ENCODE measurements at regions not wholly inside any gene's neighbourhood (a gene's known extent, or its start where the extent isn't known, plus 50 kb on each side); places are given as distances from the start of the nearest gene placed in this dataset.
"Not testable (repeated sequence)": the region's sequence is repeated elsewhere in the genome, so short reads cannot be mapped to it uniquely, and the experiment has no call there.

DNA sequence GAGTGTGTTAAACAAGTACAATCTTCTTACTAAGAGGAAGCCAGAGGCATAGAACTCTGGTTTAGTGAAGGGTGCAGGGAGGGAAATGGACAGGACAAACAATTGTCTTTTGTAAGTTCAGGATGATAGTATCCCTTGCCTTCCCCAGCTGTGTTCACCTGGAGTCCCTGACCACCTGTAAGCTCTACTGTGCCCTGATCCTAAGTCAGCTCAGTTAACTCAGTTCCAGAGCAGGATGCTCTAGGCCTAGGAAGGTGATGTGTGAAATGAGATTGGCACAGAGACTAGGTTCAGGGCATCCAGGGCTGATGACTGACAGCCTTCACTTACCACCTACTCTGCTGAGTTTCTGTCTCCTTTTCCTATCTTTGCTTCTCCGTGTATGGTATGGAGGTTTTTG lies 333.0 kb downstream of the SUCLG1 start:
- H3K9ac ChIP-seq (ENCODE audit: low read depth, low read length): no peak overlapping the region
- H3K4me1 ChIP-seq (ENCODE audit: insufficient read depth, low read length): no peaks in the 10 kb centered on the region
- H3K9me3 ChIP-seq (ENCODE audit: control insufficient read depth, insufficient read depth, low read length): no peaks in the 10 kb centered on the region
- no peaks in the 10 kb centered on the region for H3K36me3 ChIP-seq (ENCODE audit: insufficient read depth, low read length)

DNA sequence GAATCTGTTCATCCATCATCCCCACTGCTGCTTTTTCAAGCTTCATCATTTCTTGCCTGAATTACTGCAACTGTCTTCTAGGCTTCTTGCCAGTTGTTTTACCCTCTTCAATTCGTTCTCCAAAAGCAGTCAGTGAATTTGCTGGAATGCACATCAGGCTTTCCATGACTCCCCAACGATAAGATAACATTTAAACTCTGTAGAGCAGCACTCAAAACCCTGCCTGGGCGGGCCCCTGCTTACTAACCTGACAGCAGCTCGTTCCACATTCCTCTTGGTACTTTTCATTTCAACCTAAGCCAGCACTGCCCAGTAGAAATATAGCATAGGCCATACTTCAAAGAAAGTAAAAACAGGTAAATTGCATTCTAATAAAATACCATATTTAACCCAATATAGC lies 342.9 kb downstream of the SUCLG1 start:
- Histone ChIP-seq H3K9ac (ENCODE audit: low read depth, low read length) (no peak overlapping the region), H3K4me1 (ENCODE audit: insufficient read depth, low read length) (no peaks in the 10 kb centered on the region), H3K36me3 (ENCODE audit: insufficient read depth, low read length) (no peaks in the 10 kb centered on the region), H3K9me3 (ENCODE audit: control insufficient read depth, insufficient read depth, low read length) (no peaks in the 10 kb centered on the region)

DNA sequence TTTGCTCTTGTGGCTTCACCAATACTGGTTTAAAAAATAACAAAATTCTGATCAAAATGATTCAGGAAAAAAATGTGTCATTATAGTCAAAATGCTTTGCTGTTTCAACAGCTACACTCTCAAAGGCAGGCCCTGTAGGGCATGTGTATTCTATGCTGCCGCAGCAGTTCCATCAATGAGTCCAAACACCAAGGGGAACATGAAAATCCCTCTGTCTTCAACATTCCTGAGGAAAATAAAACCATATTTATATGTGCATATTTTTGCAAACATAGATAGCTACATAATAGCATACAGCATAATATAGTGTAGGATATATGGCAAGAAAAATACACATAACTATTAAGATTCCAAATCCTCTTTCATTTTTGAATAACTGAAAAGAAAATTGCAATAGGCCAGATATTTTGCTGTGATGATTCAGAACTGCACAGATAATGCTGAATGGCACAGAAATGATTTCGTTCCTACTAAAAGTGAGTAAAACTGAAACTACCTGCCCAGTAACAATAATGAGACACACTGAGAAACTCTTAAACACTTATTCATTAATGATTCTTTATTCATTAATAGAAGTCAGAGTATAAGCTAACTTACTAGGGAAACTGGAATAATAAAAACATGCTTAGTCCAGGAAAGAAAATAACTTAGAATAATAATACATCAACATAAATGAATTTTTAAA lies 343.8 kb downstream of the SUCLG1 start:
- H3K9me3 ChIP-seq (ENCODE audit: control insufficient read depth, insufficient read depth, low read length): no peaks in the 10 kb centered on the region
- H3K36me3 ChIP-seq (ENCODE audit: insufficient read depth, low read length): no peaks in the 10 kb centered on the region
- no peaks in the 10 kb centered on the region for H3K4me1 ChIP-seq (ENCODE audit: insufficient read depth, low read length)
- no peak overlapping the region for H3K9ac ChIP-seq (ENCODE audit: low read depth, low read length)

DNA sequence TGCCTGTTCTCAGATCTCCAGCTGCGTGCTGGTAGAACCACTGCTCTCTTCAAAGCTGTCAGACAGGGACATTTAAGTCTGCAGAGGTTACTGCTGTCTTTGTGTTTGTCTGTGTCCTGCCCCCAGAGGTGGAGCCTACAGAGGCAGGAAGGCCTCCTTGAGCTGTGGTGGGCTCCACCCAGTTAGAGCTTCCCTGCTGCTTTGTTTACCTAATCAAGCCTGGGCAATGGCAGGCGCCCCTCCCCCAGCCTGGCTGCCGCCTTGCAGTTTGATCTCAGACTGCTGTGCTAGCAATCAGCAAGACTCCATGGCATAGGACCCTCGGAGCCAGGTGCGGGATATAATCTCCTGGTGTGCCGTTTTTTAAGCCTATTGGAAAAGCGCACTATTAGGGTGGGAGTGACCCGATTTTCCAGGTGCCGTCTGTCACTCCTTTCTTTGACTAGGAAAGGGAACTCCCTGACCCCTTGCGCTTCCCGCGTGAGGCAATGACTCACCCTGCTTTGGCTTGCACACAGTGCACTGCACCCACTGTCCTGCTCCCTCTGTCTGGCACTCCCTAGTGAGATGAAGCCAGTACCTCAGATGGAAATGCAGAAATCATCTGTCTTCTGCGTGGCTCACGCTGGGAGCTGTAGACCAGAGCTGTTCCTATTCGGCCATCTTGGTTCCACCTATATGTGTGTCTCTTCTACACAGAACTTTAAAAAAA lies 355.1 kb downstream of the SUCLG1 start:
- H3K4me1 ChIP-seq (ENCODE audit: insufficient read depth, low read length); H3K9ac ChIP-seq (ENCODE audit: low read depth, low read length); H3K36me3 ChIP-seq (ENCODE audit: insufficient read depth, low read length): not testable (repeated sequence)
- peaks cover 13% of the 10 kb centered on the region; the same call in 1 of the 2 replicates for H3K9me3 ChIP-seq (ENCODE audit: control insufficient read depth, insufficient read depth, low read length)

DNA sequence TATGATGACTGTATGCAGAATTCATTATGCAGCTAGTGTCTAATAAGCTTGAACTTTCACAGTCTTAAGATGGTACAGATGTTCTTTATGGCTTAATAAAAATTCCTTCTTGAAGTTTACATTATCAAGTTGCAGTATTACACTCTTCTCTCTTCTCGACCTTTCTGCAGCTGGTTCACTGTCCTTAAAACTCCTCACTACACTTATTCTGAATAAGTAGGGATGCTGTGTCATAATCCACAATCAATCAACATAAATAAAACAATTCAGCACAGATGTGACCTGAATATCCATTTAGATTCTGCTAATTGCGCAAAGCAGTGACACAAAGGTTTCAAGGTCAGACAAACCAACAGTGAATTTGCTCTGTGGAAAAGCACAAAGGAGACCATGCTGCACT lies 356.8 kb downstream of the SUCLG1 start:
- Histone ChIP-seq H3K9me3 (ENCODE audit: control insufficient read depth, insufficient read depth, low read length) (peaks cover 13% of the 10 kb centered on the region; the same call in 1 of the 2 replicates), H3K9ac (ENCODE audit: low read depth, low read length) (no peak overlapping the region), H3K36me3 (ENCODE audit: insufficient read depth, low read length) (no peaks in the 10 kb centered on the region), H3K4me1 (ENCODE audit: insufficient read depth, low read length) (no peaks in the 10 kb centered on the region)

DNA sequence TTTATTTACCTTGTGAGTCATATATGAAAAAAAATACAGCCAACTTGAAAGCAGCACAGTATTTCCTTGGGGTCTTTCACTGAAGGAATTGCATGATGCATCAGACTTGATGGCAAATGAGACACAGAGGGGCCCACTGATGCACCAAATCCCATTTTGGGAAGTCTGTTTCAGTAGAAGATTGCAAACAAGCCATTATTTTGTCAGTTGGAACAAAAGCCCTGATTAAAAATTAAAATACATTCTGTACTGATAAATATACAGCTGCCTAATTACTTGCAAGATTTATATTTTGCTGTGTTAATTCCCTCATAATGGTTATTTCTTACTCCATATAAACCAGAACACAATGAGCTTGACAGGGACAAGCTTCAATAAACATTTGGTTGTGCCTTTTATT lies 370.4 kb downstream of the SUCLG1 start:
- no peak overlapping the region for H3K9ac ChIP-seq (ENCODE audit: low read depth, low read length)
- H3K9me3 ChIP-seq (ENCODE audit: control insufficient read depth, insufficient read depth, low read length): no peaks in the 10 kb centered on the region; the same call in 1 of the 2 replicates
- H3K36me3 ChIP-seq (ENCODE audit: insufficient read depth, low read length): no peaks in the 10 kb centered on the region
- H3K4me1 ChIP-seq (ENCODE audit: insufficient read depth, low read length): no peaks in the 10 kb centered on the region

DNA sequence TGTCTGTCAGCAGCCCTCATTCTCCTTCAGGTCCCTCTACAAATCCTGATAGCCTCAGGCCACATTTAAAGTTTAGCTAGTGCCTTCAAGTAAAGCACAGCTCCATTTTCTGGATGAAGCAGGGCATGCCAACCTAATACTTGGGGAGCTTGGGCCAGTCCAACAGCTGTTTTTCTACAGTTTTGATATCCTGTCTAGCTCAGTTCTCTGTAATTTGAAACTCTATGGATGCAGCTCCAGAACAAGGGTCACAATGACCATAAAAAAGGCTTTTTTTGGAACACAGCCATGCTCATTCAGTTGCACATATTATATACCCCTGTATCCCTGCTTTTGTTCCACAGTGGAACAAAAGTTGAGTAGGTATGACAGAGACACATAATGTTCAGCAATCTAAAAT lies 373.5 kb downstream of the SUCLG1 start:
- Histone ChIP-seq H3K4me1 (ENCODE audit: insufficient read depth, low read length) (no peaks in the 10 kb centered on the region), H3K9me3 (ENCODE audit: control insufficient read depth, insufficient read depth, low read length) (no peaks in the 10 kb centered on the region; the same call in 1 of the 2 replicates), H3K9ac (ENCODE audit: low read depth, low read length) (no peak overlapping the region), H3K36me3 (ENCODE audit: insufficient read depth, low read length) (no peaks in the 10 kb centered on the region)

DNA sequence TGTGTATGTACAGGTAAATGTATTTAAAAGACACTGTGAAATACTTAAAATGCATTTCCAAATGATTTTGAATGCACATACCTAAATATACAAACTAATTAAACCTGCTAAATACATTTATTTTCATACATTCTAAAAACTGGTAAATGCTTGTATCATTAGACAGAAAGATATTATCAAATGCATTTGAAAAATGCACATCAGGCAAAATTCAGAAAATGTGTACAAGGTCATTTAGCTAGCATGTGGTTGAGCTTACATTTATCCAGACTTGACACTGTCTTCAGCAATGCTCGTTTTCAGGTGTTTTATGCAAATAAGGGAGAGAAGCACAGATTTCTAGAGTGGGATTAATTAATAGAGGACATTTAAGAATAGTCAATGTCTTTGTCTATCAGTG lies 374.2 kb downstream of the SUCLG1 start:
- Histone ChIP-seq H3K9me3 (ENCODE audit: control insufficient read depth, insufficient read depth, low read length) (no peaks in the 10 kb centered on the region; the same call in 1 of the 2 replicates), H3K36me3 (ENCODE audit: insufficient read depth, low read length) (no peaks in the 10 kb centered on the region), H3K9ac (ENCODE audit: low read depth, low read length) (no peak overlapping the region), H3K4me1 (ENCODE audit: insufficient read depth, low read length) (no peaks in the 10 kb centered on the region)

DNA sequence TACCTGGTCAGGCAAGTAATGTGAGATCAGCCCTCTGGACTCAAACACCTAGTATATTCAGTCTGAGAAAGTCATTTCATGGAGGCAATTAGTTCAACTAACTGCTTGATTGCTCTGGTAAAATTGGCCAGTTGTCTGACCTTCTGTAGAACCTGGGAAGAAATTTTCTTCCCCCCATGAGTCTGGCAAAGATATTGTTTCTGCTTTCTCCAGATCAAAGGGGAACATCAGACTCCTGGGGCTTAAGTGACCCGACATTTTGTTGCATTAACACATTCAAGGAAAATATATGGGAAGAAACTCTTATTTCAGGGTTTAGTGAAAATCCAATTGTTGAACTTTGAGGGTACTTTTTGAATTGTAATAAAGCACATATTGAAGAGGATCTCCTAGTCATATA lies 375.1 kb downstream of the SUCLG1 start:
- no peaks in the 10 kb centered on the region; the same call in 1 of the 2 replicates for H3K9me3 ChIP-seq (ENCODE audit: control insufficient read depth, insufficient read depth, low read length)
- H3K4me1 ChIP-seq (ENCODE audit: insufficient read depth, low read length): no peaks in the 10 kb centered on the region
- no peak overlapping the region for H3K9ac ChIP-seq (ENCODE audit: low read depth, low read length)
- no peaks in the 10 kb centered on the region for H3K36me3 ChIP-seq (ENCODE audit: insufficient read depth, low read length)

DNA sequence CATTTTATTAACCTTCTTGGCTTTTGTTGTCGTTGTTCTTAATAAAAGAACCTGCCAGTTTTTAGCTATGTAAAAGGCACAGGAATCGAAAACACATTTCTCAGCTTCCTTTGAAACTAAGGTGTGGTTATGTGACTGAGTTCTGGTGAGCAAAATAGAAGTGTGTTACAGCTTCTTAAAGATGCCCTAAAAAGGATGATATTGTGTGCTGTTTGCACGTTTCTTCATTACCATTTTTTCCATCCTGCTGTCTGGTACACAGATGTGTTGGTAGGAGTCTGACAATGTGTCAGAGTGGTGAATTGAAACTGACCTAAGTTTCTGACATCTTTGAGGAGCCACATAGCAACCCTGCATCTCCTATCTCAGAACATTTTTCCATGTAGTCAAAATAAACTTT lies 380.6 kb downstream of the SUCLG1 start:
- no peaks in the 10 kb centered on the region for H3K36me3 ChIP-seq (ENCODE audit: insufficient read depth, low read length)
- H3K9ac ChIP-seq (ENCODE audit: low read depth, low read length): no peak overlapping the region
- no peaks in the 10 kb centered on the region; the same call in 1 of the 2 replicates for H3K9me3 ChIP-seq (ENCODE audit: control insufficient read depth, insufficient read depth, low read length)
- no peaks in the 10 kb centered on the region for H3K4me1 ChIP-seq (ENCODE audit: insufficient read depth, low read length)

DNA sequence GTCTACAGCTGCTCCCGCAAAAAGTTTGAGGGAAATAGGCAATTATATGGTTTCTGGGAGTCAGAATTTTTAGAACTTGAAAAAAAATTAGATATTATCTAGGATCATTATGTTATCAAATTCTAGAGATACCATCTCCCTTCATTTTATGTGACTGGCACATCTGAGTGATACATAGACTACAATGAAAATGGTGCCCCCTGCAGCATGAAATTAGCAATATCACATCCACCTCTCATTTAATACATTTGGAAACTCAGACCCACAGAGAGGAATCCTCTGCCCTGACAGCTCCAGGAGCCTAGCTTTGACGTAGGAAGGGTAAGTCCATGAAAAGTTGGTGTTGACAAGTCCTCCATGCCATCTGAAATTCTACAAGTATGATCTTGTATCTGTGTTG lies 381.6 kb downstream of the SUCLG1 start:
- H3K4me1 ChIP-seq (ENCODE audit: insufficient read depth, low read length): no peaks in the 10 kb centered on the region
- H3K36me3 ChIP-seq (ENCODE audit: insufficient read depth, low read length): no peaks in the 10 kb centered on the region
- H3K9ac ChIP-seq (ENCODE audit: low read depth, low read length): no peak overlapping the region
- H3K9me3 ChIP-seq (ENCODE audit: control insufficient read depth, insufficient read depth, low read length): no peaks in the 10 kb centered on the region; the same call in 1 of the 2 replicates

DNA sequence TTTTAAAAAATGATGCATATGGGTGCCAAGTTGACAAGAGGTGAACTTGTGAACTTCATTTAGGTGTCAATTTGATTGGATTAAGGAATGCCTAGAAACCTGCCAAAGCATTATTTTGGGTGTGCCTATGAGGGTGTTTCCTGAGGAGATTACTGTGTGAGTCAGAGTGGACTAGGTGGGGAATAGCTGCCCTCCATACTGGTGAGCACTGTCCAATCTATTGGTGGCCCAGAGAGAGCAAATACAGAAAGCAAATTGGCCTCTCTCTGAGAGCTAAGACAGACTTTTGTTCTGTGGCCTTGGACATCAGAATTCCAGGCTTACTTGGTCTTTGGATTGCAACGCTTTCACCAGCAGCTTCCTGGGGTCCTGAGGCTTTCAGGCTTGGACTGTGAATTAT lies 388.0 kb downstream of the SUCLG1 start:
- no peaks in the 10 kb centered on the region for H3K9me3 ChIP-seq (ENCODE audit: control insufficient read depth, insufficient read depth, low read length)
- no peaks in the 10 kb centered on the region for H3K36me3 ChIP-seq (ENCODE audit: insufficient read depth, low read length)
- no peaks in the 10 kb centered on the region for H3K4me1 ChIP-seq (ENCODE audit: insufficient read depth, low read length)
- H3K9ac ChIP-seq (ENCODE audit: low read depth, low read length): no peak overlapping the region

DNA sequence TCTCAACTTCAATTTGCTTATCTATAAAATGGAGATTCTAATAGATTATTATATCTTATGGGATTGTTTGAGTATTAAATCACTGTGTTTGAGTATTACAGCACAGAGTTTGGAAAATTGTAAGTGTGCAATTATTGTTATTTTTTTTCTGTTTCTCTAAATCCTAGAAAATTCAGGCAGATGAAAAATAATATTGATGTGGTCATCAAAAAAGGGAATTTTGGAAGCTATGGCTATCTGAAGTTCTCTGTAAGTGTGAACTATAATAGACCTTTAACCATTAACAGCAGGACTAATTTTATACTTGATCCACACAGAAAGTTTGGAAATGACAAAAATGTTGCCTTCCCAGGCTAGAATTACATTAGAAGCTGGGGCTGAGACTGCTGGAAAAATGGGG lies 393.2 kb downstream of the SUCLG1 start:
- H3K9ac ChIP-seq (ENCODE audit: low read depth, low read length): no peak overlapping the region
- no peaks in the 10 kb centered on the region for H3K4me1 ChIP-seq (ENCODE audit: insufficient read depth, low read length)
- H3K9me3 ChIP-seq (ENCODE audit: control insufficient read depth, insufficient read depth, low read length): no peaks in the 10 kb centered on the region
- no peaks in the 10 kb centered on the region for H3K36me3 ChIP-seq (ENCODE audit: insufficient read depth, low read length)

DNA sequence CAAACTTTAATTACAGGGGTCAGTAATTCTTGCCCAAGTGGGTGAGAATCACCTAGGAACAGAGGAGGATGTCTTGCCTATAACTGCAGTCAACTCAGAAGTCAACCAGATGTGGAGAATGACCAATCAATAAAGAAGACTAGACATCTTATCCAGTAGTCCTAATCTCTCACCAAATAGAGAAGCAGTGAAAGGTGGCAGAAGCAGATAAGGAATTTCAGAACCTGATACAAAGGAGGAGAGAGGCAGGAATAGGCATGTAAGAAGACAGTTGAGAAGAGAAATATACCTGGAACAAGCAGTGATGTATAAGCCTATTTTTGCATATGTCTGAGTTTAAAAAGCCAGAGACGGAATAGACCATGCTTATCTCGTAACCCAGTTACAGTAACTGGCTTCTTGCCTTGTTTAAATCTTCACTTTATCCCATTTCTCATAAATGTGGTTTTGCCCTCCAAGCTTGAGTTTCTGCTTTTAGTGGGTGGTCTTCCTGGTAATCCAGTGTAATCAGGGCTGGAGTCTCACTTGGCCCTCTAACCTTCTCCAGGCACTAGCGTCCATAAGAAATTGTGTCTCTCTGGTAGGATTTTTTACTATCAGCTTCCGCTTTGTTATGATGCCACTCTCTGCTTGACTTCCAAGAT lies 401.0 kb downstream of the SUCLG1 start:
- no peak overlapping the region for H3K9ac ChIP-seq (ENCODE audit: low read depth, low read length)
- no peaks in the 10 kb centered on the region for H3K9me3 ChIP-seq (ENCODE audit: control insufficient read depth, insufficient read depth, low read length)
- no peaks in the 10 kb centered on the region for H3K36me3 ChIP-seq (ENCODE audit: insufficient read depth, low read length)
- no peaks in the 10 kb centered on the region for H3K4me1 ChIP-seq (ENCODE audit: insufficient read depth, low read length)

DNA sequence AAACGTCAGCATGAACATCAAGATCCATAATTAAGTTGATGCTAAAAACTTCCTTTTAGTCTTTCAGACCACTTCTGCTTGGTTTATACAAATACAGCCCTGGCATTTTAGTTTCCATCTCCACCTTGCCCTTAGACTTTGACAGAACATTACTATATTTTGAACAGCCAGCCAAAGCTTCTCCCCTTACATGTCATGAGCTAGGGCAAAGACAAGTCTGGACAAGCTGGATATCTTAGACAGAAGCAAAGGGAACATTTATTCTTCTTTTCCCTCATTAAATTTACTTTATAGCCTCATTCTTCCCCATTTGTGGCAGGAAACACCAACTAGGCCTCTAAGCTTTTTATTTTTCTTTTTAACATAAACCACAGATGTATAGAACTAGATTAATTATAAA lies 403.3 kb downstream of the SUCLG1 start:
- H3K36me3 ChIP-seq (ENCODE audit: insufficient read depth, low read length): no peaks in the 10 kb centered on the region
- no peak overlapping the region for H3K9ac ChIP-seq (ENCODE audit: low read depth, low read length)
- no peaks in the 10 kb centered on the region; the same call in 1 of the 2 replicates for H3K4me1 ChIP-seq (ENCODE audit: insufficient read depth, low read length)
- H3K9me3 ChIP-seq (ENCODE audit: control insufficient read depth, insufficient read depth, low read length): no peaks in the 10 kb centered on the region
